Aorta (tissue), 5 donors: ENCODE measurements at regions not wholly inside any gene's neighbourhood (a gene's known extent, or its start where the extent isn't known, plus 50 kb on each side); places are given as distances from the start of the nearest gene placed in this dataset.

ENCODE experiments used
- ATAC-seq: fragments of 200-7000 bp; cut with Tn5 transposase; one replicate; pipeline ENCODE4 v1.9.1; 2022; ENCODE audit warnings: moderate library complexity; ENCODE audit not compliant: low FRiP score
- DNase-seq, 2 donors: peaks; one replicate each; pipeline ENCODE4 v3.0.0-alpha.2; 2020
- H3K27ac ChIP-seq, 2 donors: one replicate each; pipeline ENCODE4 v1.5.1; 2013; ENCODE audit warnings: low read length in 2 of 2, mild to moderate bottlenecking in 2 of 2, moderate library complexity in 2 of 2, control low read depth in 1 of 2, inconsistent platforms in 1 of 2, low read depth in 1 of 2
- H3K27me3 ChIP-seq, 2 donors: one replicate each; pipeline ENCODE4 v1.6.1; 2013; ENCODE audit warnings: control low read depth in 1 of 2, low read length in 1 of 2, mild to moderate bottlenecking in 1 of 2, moderate library complexity in 1 of 2; ENCODE audit not compliant: insufficient read depth in 2 of 2, control insufficient read depth in 1 of 2
- H3K36me3 ChIP-seq, 2 donors: one replicate each; pipeline ENCODE4 v1.6.1; 2013; ENCODE audit warnings: control low read depth in 1 of 2, low read length in 1 of 2, mild to moderate bottlenecking in 1 of 2; ENCODE audit not compliant: insufficient read depth in 2 of 2, control insufficient read depth in 1 of 2
- H3K4me1 ChIP-seq, 2 donors: one replicate each; pipeline ENCODE4 v1.6.1; 2013; ENCODE audit warnings: low read length in 2 of 2, control low read depth in 1 of 2, mild to moderate bottlenecking in 1 of 2, moderate library complexity in 1 of 2; ENCODE audit not compliant: insufficient read depth in 2 of 2, control insufficient read depth in 1 of 2
- H3K4me3 ChIP-seq, 2 donors: one replicate each; pipeline ENCODE4 v1.5.1; 2013; ENCODE audit warnings: low read length in 2 of 2, control low read depth in 1 of 2, mild to moderate bottlenecking in 1 of 2
- H3K9me3 ChIP-seq: one replicate; pipeline ENCODE4 v1.6.1; 2013; ENCODE audit warnings: mild to moderate bottlenecking, low read length; ENCODE audit not compliant: control insufficient read depth
- WGBS, 2 donors: extraction: QIAGEN DNeasy Blood & Tissue Kit; methylation state at CpG; one replicate each; pipeline ENCODE4 v1.1.7; 2013; 5-methylcytosine and 5-hydroxymethylcytosine counted together
- intact Hi-C, 2 donors: fragments of 100-400 bp; cut with DNase I; formaldehyde crosslinking; loops; one replicate each; pipeline versions ENCODE4 v1.14.2 to v1.15.0; 2022
- donor health status: healthy with polysubstance abuse.
- donor health status: Bipolar disorder and iron deficiency.
- donor health status: DM: no; HTN: no; CAD: no.
- donor health status: DM: no; HTN: no; CAD: no.
- donor health status: DM: yes; HTN: yes; CAD: no.

GRCh38 chr6:168834801-168835200, 393.8 kb downstream of the SMOC2 start:
- intact Hi-C loops, result no loop called here
- DNase-seq (no peak), ATAC-seq (no peak)
- H3K36me3 ChIP-seq, result no peaks in the 10 kb centered on the region
- H3K9me3 ChIP-seq, result peaks cover 2% of the 10 kb centered on the region
- no peak overlapping the region for H3K27ac ChIP-seq
- no peak overlapping the region for H3K4me3 ChIP-seq
- no peaks in the 10 kb centered on the region for H3K4me1 ChIP-seq
- WGBS, 2 donors, result 91% methylated on average over 5 of the region's 5 CpGs
- no peaks in the 10 kb centered on the region for H3K27me3 ChIP-seq

DNA sequence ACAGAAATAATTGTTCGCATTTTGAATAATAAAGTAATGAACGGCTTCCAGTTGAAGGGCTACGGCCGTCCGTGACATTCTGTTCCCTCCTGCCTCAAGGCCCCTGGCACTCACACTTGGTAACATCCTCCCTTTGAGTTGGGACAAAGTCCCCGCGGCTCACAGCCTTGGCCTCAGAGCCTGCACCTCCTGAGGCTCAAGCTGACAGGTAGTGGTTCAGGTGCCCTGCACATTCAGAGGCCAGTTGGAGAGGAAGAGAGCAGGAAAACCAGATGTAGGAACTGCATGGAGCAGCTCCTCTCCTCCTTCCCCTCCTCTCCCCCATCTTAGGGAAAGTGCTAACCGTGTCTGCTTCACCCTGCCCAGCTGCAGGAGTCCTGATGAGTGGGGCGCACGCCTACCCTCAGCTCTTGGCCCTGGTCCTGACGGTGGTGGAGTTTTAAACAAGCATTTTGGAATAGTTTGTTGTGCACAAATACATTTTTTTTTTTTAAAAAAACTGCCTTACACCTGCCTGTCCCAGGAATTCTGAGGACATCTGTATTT, 393.1 kb downstream of the SMOC2 start:
- WGBS, 2 donors, result 75 to 80% methylated on average over 11 of the region's 11 CpGs
- Histone ChIP-seq H3K9me3 (peaks cover 2% of the 10 kb centered on the region), H3K4me3 (no peak overlapping the region), H3K27me3 (no peaks in the 10 kb centered on the region), H3K4me1 (no peaks in the 10 kb centered on the region), H3K36me3 (no peaks in the 10 kb centered on the region), H3K27ac (no peak overlapping the region)
- DNase-seq, result no peak
- intact Hi-C loops, result no loop called here
- ATAC-seq, result no peak

DNA sequence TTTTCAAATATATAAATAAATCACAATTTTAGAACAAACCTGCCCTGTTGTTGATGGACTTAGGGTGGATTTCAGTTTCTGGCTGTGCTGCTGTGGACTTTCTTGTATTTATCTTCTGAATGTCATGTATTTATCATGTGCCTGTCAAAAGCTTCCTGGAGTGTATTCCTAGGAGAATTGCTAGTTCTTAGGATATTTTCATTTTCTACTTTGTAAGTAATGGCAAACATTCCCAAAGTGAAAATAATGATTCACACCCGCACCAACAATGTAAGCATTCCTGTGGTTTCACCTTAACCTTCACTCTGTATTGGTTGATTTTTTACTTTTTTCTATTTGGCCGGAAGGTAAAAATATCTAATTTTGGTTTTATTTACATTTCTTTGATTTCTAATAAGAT, 387.8 kb downstream of the SMOC2 start:
- DNase-seq (no peak), ATAC-seq (no peak)
- H3K9me3 ChIP-seq, result no peaks in the 10 kb centered on the region
- intact Hi-C loops, result no loop called here
- no peaks in the 10 kb centered on the region for H3K4me1 ChIP-seq
- H3K27me3 ChIP-seq, result no peaks in the 10 kb centered on the region
- H3K4me3 ChIP-seq, result no peak overlapping the region
- 70 to 84% methylated on average over 2 of the region's 2 CpGs for WGBS, 2 donors
- no peaks in the 10 kb centered on the region for H3K36me3 ChIP-seq
- no peak overlapping the region for H3K27ac ChIP-seq

GRCh38 chr6:168828035-168828434, 387.1 kb downstream of the SMOC2 start:
- Histone ChIP-seq H3K4me1 (no peaks in the 10 kb centered on the region), H3K36me3 (no peaks in the 10 kb centered on the region), H3K9me3 (no peaks in the 10 kb centered on the region), H3K27me3 (no peaks in the 10 kb centered on the region), H3K4me3 (no peak overlapping the region), H3K27ac (no peak overlapping the region)
- ATAC-seq (no peak), DNase-seq (no peak)
- intact Hi-C loops, result no loop called here
- 80 to 83% methylated on average over 3 of the region's 3 CpGs for WGBS, 2 donors

- H3K9me3 ChIP-seq, result no peaks in the 10 kb centered on the region
- H3K4me1 ChIP-seq, result no peaks in the 10 kb centered on the region
- WGBS, 2 donors, result 57 to 69% methylated on average over 4 of the region's 4 CpGs
- DNase-seq (no peak), ATAC-seq (no peak)
- H3K27me3 ChIP-seq, result no peaks in the 10 kb centered on the region
- H3K4me3 ChIP-seq, result no peak overlapping the region
- no peaks in the 10 kb centered on the region for H3K36me3 ChIP-seq
- H3K27ac ChIP-seq, result no peak overlapping the region
- intact Hi-C loops, result no loop called here
Observed at GRCh38 chr6:168827586-168827871, 386.5 kb downstream of the SMOC2 start.

GRCh38 chr6:168826726-168827585, 386.0 kb downstream of the SMOC2 start:
- Histone ChIP-seq H3K4me1 (no peaks in the 10 kb centered on the region), H3K9me3 (no peaks in the 10 kb centered on the region), H3K36me3 (no peaks in the 10 kb centered on the region), H3K27ac (no peak overlapping the region), H3K4me3 (no peak overlapping the region), H3K27me3 (no peaks in the 10 kb centered on the region)
- WGBS, 2 donors, result 73 to 79% methylated on average over 19 of the region's 19 CpGs
- intact Hi-C loops, result no loop called here
- DNase-seq, result no peak
- ATAC-seq, result no peak

- no peaks in the 10 kb centered on the region for H3K27me3 ChIP-seq
- no peaks in the 10 kb centered on the region for H3K4me1 ChIP-seq
- 95 to 97% methylated on average over 16 to 23 of the region's 23 CpGs for WGBS, 2 donors
- H3K36me3 ChIP-seq, result no peaks in the 10 kb centered on the region
- ATAC-seq (no peak), DNase-seq (no peak)
- no peaks in the 10 kb centered on the region for H3K9me3 ChIP-seq
- no peak overlapping the region for H3K4me3 ChIP-seq
- intact Hi-C loops, result no loop called here
- H3K27ac ChIP-seq, result no peak overlapping the region
Observed at GRCh38 chr6:168826078-168826390, 385.1 kb downstream of the SMOC2 start.

GRCh38 chr6:168825226-168826077, 384.5 kb downstream of the SMOC2 start:
- 95 to 97% methylated on average over 53 to 68 of the region's 68 CpGs for WGBS, 2 donors
- ATAC-seq (no peak), DNase-seq (no peak)
- Histone ChIP-seq H3K4me3 (no peak overlapping the region), H3K9me3 (no peaks in the 10 kb centered on the region), H3K36me3 (no peaks in the 10 kb centered on the region), H3K27me3 (no peaks in the 10 kb centered on the region), H3K4me1 (no peaks in the 10 kb centered on the region), H3K27ac (no peak overlapping the region)
- intact Hi-C loops, result no loop called here
